ENCODE measurements at regions not wholly inside any gene's neighbourhood (a gene's known extent, or its start where the extent isn't known, plus 50 kb on each side); places are given as distances from the start of the nearest gene placed in this dataset.

DNA sequence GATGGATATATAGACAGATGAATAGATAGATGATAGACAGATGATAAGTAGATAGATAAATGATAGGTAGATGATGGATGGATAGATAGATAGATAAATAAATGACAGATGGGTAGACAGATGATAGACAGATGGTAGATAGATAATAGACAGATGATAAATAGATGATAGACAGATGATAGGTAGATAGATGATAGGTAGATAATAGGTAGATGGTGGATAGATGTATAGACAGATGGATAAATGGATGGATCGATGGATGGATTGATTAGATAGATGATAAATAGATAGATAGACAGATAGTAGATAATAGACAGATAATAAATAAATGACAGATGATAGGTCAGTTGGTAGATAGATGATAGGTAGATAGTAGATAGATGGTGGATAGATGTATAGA, 212.7 kb downstream of the NFATC2 start:
- TF ChIP-seq, protein P1, sequence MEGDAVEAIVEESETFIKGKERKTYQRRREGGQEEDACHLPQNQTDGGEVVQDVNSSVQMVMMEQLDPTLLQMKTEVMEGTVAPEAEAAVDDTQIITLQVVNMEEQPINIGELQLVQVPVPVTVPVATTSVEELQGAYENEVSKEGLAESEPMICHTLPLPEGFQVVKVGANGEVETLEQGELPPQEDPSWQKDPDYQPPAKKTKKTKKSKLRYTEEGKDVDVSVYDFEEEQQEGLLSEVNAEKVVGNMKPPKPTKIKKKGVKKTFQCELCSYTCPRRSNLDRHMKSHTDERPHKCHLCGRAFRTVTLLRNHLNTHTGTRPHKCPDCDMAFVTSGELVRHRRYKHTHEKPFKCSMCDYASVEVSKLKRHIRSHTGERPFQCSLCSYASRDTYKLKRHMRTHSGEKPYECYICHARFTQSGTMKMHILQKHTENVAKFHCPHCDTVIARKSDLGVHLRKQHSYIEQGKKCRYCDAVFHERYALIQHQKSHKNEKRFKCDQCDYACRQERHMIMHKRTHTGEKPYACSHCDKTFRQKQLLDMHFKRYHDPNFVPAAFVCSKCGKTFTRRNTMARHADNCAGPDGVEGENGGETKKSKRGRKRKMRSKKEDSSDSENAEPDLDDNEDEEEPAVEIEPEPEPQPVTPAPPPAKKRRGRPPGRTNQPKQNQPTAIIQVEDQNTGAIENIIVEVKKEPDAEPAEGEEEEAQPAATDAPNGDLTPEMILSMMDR (IDR thresholded peaks at IDR 0.05; ENCODE audit: insufficient read depth, low read length, poor library complexity, severe bottlenecking): no peak
- no peak for TF ChIP-seq EZH2phosphoT487 (conservative IDR thresholded peaks at IDR 0.05; ENCODE audit: low read length)

Measured in SU-DHL-6 (cell line).